ENCODE measurements at regions not wholly inside any gene's neighbourhood (a gene's known extent, or its start where the extent isn't known, plus 50 kb on each side); places are given as distances from the start of the nearest gene placed in this dataset.

DNA sequence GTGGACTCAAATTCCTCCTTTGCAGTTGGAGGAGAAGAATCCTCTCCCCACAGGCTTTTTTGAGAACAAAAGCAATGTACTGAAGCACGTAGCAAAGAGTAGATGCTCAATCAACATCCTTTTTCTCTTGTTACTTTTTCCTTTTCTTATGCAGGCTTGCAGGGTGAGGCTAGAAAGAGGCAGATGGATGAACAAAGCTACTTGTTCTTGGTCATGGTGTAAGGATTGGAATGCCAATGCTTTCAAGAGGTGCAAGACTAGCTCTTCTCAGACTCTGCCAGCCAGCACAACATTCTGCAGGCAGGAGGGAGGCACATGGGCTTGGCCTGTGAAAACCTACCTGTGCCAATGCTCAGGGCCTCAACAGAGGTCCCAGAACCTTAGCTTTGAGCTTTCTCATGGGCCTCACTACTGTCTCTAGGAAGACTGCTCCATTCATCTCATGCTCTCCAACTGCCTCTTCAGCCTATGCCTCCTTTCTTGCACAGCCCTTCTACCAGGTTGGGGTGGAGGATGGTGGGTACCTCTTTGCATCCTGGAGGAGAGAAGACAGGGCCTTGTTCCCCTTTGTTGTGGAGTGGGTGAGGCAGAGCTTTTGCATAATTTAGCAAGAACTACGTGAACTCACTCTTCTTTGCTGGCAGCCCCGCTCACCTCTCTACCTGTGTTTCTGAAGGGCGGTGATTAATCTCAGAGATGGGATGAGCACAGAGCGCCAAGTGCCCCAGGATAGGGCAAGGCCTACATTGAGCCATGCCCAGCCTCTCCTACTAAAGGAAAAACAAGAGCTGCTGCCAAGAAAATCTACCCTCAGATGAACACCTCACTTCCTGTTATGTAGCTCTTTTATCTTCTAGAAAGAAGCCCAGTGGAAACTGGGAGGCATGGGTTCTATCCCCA is 1119.7 kb downstream of the VRK1 start:
- TF ChIP-seq, protein P1, sequence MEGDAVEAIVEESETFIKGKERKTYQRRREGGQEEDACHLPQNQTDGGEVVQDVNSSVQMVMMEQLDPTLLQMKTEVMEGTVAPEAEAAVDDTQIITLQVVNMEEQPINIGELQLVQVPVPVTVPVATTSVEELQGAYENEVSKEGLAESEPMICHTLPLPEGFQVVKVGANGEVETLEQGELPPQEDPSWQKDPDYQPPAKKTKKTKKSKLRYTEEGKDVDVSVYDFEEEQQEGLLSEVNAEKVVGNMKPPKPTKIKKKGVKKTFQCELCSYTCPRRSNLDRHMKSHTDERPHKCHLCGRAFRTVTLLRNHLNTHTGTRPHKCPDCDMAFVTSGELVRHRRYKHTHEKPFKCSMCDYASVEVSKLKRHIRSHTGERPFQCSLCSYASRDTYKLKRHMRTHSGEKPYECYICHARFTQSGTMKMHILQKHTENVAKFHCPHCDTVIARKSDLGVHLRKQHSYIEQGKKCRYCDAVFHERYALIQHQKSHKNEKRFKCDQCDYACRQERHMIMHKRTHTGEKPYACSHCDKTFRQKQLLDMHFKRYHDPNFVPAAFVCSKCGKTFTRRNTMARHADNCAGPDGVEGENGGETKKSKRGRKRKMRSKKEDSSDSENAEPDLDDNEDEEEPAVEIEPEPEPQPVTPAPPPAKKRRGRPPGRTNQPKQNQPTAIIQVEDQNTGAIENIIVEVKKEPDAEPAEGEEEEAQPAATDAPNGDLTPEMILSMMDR (IDR thresholded peaks at IDR 0.05): no peak
- TF ChIP-seq EP300 (IDR thresholded peaks at IDR 0.05): no peak
- no peak for TF ChIP-seq POLR2A (IDR thresholded peaks at IDR 0.05)

Measured in suprapubic skin (tissue), 3 donors.